Erythroblast (primary cell): ENCODE measurements at regions not wholly inside any gene's neighbourhood (a gene's known extent, or its start where the extent isn't known, plus 50 kb on each side); places are given as distances from the start of the nearest gene placed in this dataset.

Experiments used
- GATA1 ChIP-seq: IDR thresholded peaks from 2 replicates; pipeline ENCODE4 v1.6.1; 2011; ENCODE audit warnings: low read depth, mild to moderate bottlenecking, control low read depth, low read length, moderate library complexity
- POLR2A ChIP-seq: IDR thresholded peaks from 2 replicates; pipeline ENCODE4 v1.6.1; 2011; ENCODE audit warnings: mild to moderate bottlenecking, low read length

GRCh38 chr7:46557295-46557711 lies 636.2 kb upstream of the IGFBP3 start:
- no peak for TF ChIP-seq POLR2A
- TF ChIP-seq GATA1 = no peak
